ENCODE measurements at regions not wholly inside any gene's neighbourhood (a gene's known extent, or its start where the extent isn't known, plus 50 kb on each side); places are given as distances from the start of the nearest gene placed in this dataset.
A peak's percentile ranks its signal among the peaks of the same experiment; 100 is the strongest.

DNA sequence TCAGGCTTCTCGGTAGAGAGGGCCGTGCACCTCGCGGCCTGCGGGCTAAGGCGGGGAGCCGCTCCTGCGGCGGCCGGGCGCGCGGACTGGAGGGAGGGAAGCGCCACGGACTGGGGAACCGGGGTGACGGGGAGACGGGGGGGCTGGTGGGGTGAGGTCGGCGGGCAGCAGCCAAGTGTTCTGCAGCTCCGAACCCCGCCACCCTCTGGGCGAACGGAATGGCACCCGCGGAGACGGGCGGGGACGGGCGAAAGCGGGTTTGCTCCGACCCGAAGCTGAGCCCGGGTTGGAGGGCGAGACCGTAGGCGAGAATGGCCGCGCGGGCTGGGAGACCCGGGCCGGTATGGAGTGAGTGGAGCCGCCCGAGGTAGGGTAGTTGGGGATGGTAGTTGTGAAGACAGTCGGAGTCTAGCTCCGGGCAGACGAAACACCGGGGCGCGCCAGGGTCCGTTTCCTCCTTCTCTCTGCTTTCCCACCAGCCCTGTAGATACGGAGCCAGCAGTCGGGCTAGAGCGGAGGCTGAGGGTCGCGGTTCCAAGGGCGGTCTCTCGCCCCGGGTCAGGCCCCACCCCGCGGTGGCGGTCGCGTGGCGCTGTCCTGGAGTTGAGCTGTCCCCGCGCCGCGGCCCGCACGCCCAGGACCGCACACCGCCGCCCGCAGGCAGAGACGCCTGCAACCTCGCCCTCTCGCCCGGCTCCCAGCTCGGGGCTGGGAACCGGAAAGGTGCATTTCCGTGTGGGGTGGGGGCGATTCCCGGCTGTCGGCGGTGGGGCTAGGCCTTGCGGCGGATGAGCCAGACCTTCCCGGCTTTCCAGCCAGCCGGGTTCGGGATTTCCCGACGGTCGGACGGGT is 160.3 kb upstream of the SIX2 start:
- ATAC-seq = peak; percentile 68
- DNase-seq (ENCODE audit: low spot score) = peak; percentile 59
- intact Hi-C loops (cut with DNase I) = no loop called here

DNA sequence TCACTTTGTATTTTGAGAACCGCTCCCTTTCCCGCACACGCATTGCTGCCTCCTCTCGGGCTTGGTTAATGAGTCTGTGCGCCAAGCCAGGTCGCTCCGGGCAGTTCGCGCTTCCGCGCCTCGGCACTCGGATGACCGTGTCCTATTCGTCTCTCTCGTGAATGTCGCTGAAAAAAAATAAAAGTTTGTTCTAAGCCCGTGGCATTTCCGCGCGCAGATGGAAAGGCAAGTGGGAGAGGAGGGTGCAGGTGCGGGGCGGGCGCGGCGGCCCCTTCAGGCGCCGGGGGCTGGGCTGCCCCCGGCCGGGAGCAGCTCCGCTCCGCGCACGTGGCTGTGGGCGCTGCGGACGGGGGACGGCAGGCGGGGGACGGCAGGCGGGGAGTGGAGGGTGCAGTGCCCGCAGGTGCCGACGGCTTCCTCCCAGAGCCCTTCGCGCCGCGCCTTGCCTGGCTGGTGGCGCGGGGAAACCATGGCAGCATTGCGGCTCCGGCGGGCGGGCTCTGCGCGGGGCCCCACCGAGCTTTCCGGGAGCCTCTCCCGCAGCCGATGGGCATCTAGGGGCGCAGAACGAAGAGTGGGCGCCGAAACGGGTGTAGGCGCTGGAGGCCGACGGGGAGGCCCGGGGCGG is 159.6 kb upstream of the SIX2 start:
- intact Hi-C loops (cut with DNase I) = no loop called here
- DNase-seq (ENCODE audit: low spot score) = no peak
- ATAC-seq = peak; percentile 21

GRCh38 chr2:45167920-45168629 is 158.8 kb upstream of the SIX2 start:
- ATAC-seq (no peak), DNase-seq (ENCODE audit: low spot score) (no peak)
- intact Hi-C loops (cut with DNase I) = no loop called here

DNA sequence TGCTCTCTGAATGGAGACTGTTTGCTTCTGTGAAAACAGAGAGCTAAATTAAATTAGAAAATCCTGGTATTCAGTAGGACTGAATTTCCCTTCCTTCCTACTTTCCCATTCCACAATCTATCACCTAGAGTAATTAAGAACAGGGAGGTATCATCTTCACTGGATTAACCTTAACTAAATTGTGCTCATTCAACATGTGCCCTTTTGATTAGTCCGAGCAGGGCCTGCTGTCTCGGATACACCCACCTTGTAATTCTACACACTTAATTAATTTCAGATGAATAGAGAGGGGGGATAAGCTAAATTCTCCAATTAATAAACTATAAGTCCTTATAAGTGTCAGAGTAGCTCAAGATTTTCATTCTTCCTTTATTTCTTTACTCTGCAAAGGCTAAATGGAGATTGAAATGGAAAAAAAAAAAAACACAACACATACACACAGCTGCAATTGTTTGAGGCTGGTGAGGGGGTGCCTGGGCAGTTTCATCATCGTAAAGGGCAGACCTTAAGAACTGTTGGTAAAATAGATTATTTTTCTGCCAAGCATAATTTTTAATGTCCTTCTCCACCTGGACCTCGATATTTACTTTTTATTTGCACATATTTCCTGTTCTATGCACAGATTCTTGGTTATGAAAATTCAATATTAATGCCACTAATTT is 157.1 kb upstream of the SIX2 start:
- intact Hi-C loops (cut with DNase I) = no loop called here
- ATAC-seq = no peak
- DNase-seq (ENCODE audit: low spot score) = no peak

DNA sequence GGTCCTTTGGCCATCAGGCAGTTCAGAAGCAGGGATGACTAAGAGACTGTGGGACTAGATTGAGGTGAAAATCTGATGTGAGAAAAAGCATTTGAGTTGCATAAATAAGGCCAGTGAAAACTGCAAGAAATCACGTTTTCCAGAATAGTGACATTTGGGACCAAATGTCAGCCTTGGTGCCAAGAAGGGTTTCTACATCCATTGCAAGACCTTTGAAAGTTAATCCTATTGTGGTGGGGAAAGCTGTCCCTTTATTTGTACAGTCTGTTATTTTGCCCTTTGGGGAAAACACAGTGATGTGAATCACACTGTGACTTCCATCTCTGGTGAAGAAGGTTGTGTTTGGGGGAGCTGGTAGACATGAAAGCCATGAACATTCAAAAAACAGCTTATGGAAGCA is 153.5 kb upstream of the SIX2 start:
- ATAC-seq (no peak), DNase-seq (ENCODE audit: low spot score) (no peak)
- intact Hi-C loops (cut with DNase I) = no loop called here

DNA sequence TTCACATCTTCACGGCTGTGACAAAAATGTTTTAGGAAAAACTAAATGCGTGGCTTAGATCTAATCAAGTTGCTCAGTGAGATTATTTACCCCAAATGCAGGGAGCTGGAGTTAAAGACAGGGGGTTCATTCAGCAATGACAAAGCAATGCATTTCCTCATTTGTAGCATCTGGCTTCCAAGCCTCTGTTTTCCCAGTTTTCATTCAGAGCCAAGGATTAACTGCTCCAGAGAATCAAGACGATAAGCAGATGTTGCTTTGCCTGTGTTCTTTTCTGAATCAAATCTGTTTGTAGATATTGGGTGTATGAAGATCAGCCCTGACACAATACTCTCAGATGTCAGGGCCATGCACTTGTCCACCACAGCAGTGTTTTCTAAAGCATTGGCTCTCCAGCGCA is 147.4 kb upstream of the SIX2 start:
- intact Hi-C loops (cut with DNase I) = no loop called here
- ATAC-seq (no peak), DNase-seq (ENCODE audit: low spot score) (no peak)

GRCh38 chr2:45154606-45155155 is 145.4 kb upstream of the SIX2 start:
- ATAC-seq = no peak
- intact Hi-C loops (cut with DNase I) = no loop called here
- no peak for DNase-seq (ENCODE audit: low spot score)

DNA sequence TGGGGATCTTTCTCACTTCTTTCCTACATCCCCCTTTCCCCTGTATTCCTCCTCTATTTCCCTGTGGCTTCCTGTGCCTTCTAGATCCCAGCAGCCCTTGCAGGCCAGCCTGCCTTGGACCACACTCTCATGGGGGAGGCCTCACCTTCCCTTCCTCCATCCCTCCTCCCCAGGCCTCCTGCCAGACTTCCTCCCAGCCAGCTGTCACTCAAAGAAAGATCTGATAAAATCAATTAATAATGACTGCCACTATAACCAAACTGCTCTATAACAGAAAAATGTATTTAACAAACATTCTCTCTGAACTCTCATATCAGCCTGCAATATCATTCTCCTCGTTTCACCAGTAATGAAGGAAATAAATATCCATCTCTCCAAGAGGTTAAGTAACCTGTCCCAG is 144.9 kb upstream of the SIX2 start:
- ATAC-seq = no peak
- DNase-seq (ENCODE audit: low spot score) = no peak
- intact Hi-C loops (cut with DNase I) = no loop called here

DNA sequence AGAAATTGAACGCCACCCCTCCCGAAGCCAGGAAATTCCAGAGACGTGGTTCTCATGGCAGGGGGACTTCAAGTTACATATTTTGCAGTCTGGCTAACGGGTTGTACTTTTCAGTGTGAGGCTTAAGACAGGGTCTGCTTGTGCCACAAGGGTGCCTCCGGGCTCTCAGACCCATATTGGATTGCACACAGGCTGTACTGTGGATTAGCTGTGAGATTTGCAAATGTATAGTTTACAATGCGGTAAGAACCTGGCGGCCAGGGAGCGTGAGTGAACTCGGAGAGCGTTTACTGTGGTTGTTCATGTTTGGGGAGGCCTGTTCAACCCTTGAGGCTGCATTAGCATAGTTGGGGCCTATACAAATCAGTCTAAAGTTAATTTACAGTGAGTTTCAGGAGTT is 143.9 kb upstream of the SIX2 start:
- no peak for DNase-seq (ENCODE audit: low spot score)
- intact Hi-C loops (cut with DNase I) = no loop called here
- no peak for ATAC-seq

- no peak for DNase-seq (ENCODE audit: low spot score)
- ATAC-seq = no peak
- intact Hi-C loops (cut with DNase I) = no loop called here
Observed at GRCh38 chr2:45152691-45153090, 143.4 kb upstream of the SIX2 start.

GRCh38 chr2:45145073-45145899 is 136.0 kb upstream of the SIX2 start:
- no peak for ATAC-seq
- intact Hi-C loops (cut with DNase I) = no loop called here
- DNase-seq (ENCODE audit: low spot score) = no peak

GRCh38 chr2:45141883-45142866 is 132.9 kb upstream of the SIX2 start:
- DNase-seq (ENCODE audit: low spot score) (no peak), ATAC-seq (no peak)
- intact Hi-C loops (cut with DNase I) = no loop called here

GRCh38 chr2:45140675-45141074 is 131.4 kb upstream of the SIX2 start:
- DNase-seq (ENCODE audit: low spot score) = no peak
- intact Hi-C loops (cut with DNase I) = no loop called here
- no peak for ATAC-seq

GRCh38 chr2:45138904-45139303 is 129.7 kb upstream of the SIX2 start:
- ATAC-seq = no peak
- intact Hi-C loops (cut with DNase I) = no loop called here
- DNase-seq (ENCODE audit: low spot score) = no peak

DNA sequence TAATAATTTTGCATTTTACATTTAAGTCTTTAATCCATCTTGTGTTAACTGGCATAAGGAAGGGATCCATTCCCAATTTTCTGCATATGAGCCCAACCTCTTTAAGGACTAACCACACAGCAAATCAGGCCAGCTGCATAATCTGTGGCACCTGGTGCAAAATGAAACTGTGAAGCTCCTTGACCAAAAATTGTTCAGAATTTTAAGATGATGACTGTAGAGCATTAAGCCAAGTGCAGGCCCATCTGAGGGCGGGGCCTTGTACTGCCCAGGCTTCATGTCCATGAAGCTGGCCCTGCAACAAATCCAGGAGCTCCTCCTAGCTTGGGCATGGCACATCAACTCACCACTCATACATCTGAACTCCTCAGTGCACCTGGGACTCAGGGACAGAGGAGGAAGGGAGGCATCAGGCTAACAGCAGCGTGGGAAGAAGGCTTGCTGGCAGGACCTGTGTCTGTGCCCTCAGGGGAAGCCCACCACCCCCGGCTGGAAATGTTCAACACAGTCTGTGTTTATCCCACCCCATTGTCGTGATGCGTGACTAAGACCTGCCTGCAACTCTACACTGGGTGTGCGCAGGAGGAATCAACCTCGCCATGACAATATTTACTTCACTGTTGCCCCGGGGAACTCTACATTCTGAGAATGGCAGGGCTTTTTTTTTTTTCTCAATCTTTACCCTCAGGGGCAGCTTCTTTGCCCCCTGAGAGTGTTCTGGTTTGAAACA is 128.9 kb upstream of the SIX2 start:
- intact Hi-C loops (cut with DNase I) = no loop called here
- no peak for ATAC-seq
- DNase-seq (ENCODE audit: low spot score) = no peak

- ATAC-seq (peak; percentile 75), DNase-seq (ENCODE audit: low spot score) (no peak)
- intact Hi-C loops (cut with DNase I) = no loop called here
Observed at GRCh38 chr2:45134726-45135125, 125.5 kb upstream of the SIX2 start.

GRCh38 chr2:45134014-45134413 is 124.8 kb upstream of the SIX2 start:
- ATAC-seq = no peak
- DNase-seq (ENCODE audit: low spot score) = no peak
- intact Hi-C loops (cut with DNase I) = no loop called here

Measured in sciatic nerve (tissue), 2 donors.